WTC11 (cell line): ENCODE measurements at regions not wholly inside any gene's neighbourhood (a gene's known extent, or its start where the extent isn't known, plus 50 kb on each side); places are given as distances from the start of the nearest gene placed in this dataset.

Source experiments
- ETV6 ChIP-seq: sonication (generic); formaldehyde crosslinking; IDR thresholded peaks from 2 replicates; pipeline ENCODE4 v1.8.1; 2022; ENCODE audit warnings: mild to moderate bottlenecking, missing genetic modification reagents
- FOXK1 ChIP-seq: sonication (generic); formaldehyde crosslinking; IDR thresholded peaks from 2 replicates; pipeline ENCODE4 v1.8.0; 2022; ENCODE audit warnings: mild to moderate bottlenecking, moderate library complexity, missing genetic modification reagents
- GABPB1 ChIP-seq: sonication (generic); formaldehyde crosslinking; IDR thresholded peaks from 2 replicates; pipeline ENCODE4 v1.8.1; 2023; ENCODE audit warnings: mild to moderate bottlenecking, missing genetic modification reagents
- JUN ChIP-seq: sonication (generic); formaldehyde crosslinking; IDR thresholded peaks from 2 replicates; pipeline ENCODE4 v1.8.0; 2023; ENCODE audit warnings: mild to moderate bottlenecking, missing genetic modification reagents
- MYBL2 ChIP-seq: sonication (generic); formaldehyde crosslinking; IDR thresholded peaks from 2 replicates; pipeline ENCODE4 v1.8.1; 2023; ENCODE audit warnings: mild to moderate bottlenecking, moderate library complexity, missing genetic modification reagents
- NR2C2 ChIP-seq: sonication (generic); formaldehyde crosslinking; IDR thresholded peaks from 2 replicates; pipeline ENCODE4 v1.8.0; 2022; ENCODE audit warnings: mild to moderate bottlenecking, missing genetic modification reagents
- TEAD4 ChIP-seq: sonication (generic); formaldehyde crosslinking; IDR thresholded peaks from 2 replicates; pipeline ENCODE4 v1.8.0; 2022; ENCODE audit warnings: mild to moderate bottlenecking, missing genetic modification reagents
- ZNF263 ChIP-seq: sonication (generic); formaldehyde crosslinking; IDR thresholded peaks from 2 replicates; pipeline ENCODE4 v1.8.1; 2022; ENCODE audit warnings: low read depth, mild to moderate bottlenecking, moderate library complexity, missing genetic modification reagents
- ZNF317 ChIP-seq: sonication (generic); formaldehyde crosslinking; IDR thresholded peaks from 2 replicates; pipeline ENCODE4 v1.8.1; 2023; ENCODE audit warnings: low read depth, mild to moderate bottlenecking, moderate library complexity, missing genetic modification reagents, borderline replicate concordance
- TF ChIP-seq, protein P1 (sequence below): fragments of 200-600 bp; IDR thresholded peaks from 2 replicates; pipeline ENCODE4 v1.8.0; 2022; ENCODE audit warnings: antibody characterized with exemption
- TF ChIP-seq, protein P2 (sequence below): sonication (generic); formaldehyde crosslinking; IDR thresholded peaks from 2 replicates; pipeline ENCODE4 v1.8.0; 2022; ENCODE audit warnings: mild to moderate bottlenecking, missing genetic modification reagents

DNA sequence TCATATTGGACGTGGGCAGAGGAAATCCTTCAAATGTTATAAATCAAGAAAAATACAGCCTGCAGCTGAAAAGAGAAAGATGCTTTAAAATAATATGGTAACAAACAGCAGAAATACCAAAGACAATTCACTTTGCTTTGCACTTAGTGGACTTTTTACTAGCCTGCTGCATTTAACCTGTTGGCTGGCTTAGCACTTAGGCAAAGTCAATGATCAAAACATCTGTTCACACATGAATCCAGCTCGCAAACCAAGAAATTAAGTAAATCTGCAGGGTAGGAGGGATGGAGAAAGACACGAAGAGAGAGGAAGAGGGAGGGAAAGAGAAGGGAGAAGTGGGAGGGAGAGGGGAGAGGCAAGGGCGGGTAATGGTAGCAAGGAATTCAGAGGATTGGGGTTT, 103.6 kb upstream of the RAB4A start:
- TF ChIP-seq MYBL2 (CRISPR knock-in tag), result no peak
- TF ChIP-seq, protein P1, sequence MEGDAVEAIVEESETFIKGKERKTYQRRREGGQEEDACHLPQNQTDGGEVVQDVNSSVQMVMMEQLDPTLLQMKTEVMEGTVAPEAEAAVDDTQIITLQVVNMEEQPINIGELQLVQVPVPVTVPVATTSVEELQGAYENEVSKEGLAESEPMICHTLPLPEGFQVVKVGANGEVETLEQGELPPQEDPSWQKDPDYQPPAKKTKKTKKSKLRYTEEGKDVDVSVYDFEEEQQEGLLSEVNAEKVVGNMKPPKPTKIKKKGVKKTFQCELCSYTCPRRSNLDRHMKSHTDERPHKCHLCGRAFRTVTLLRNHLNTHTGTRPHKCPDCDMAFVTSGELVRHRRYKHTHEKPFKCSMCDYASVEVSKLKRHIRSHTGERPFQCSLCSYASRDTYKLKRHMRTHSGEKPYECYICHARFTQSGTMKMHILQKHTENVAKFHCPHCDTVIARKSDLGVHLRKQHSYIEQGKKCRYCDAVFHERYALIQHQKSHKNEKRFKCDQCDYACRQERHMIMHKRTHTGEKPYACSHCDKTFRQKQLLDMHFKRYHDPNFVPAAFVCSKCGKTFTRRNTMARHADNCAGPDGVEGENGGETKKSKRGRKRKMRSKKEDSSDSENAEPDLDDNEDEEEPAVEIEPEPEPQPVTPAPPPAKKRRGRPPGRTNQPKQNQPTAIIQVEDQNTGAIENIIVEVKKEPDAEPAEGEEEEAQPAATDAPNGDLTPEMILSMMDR, result no peak
- TF ChIP-seq ETV6 (CRISPR knock-in tag), result no peak
- no peak for TF ChIP-seq NR2C2 (CRISPR knock-in tag)
- no peak for TF ChIP-seq FOXK1 (CRISPR knock-in tag)
- TF ChIP-seq GABPB1, result no peak
- no peak for TF ChIP-seq ZNF263 (CRISPR knock-in tag)
- TF ChIP-seq, protein P2, sequence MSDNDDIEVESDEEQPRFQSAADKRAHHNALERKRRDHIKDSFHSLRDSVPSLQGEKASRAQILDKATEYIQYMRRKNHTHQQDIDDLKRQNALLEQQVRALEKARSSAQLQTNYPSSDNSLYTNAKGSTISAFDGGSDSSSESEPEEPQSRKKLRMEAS (CRISPR knock-in tag), result no peak
- no peak for TF ChIP-seq TEAD4
- TF ChIP-seq JUN, result no peak
- TF ChIP-seq ZNF317, result no peak
